ENCODE measurements at regions not wholly inside any gene's neighbourhood (a gene's known extent, or its start where the extent isn't known, plus 50 kb on each side); places are given as distances from the start of the nearest gene placed in this dataset.

GRCh38 chr5:165305596-165305995 lies 1800.2 kb downstream of the MAT2B start:
- TF ChIP-seq CTCF (IDR thresholded peaks at IDR 0.05; ENCODE audit: insufficient read depth, low read length, poor library complexity, severe bottlenecking) (no peak), EZH2phosphoT487 (conservative IDR thresholded peaks at IDR 0.05; ENCODE audit: low read length) (no peak)

Data from SU-DHL-6 (cell line).